GM19035 (cell line): ENCODE measurements at regions not wholly inside any gene's neighbourhood (a gene's known extent, or its start where the extent isn't known, plus 50 kb on each side); places are given as distances from the start of the nearest gene placed in this dataset.

Source experiments
- ATAC-seq: cut with Tn5 transposase; IDR thresholded peaks from one replicate; pipeline ENCODE4 v1.9.1; 2021; ENCODE audit not compliant: unreplicated experiment

DNA sequence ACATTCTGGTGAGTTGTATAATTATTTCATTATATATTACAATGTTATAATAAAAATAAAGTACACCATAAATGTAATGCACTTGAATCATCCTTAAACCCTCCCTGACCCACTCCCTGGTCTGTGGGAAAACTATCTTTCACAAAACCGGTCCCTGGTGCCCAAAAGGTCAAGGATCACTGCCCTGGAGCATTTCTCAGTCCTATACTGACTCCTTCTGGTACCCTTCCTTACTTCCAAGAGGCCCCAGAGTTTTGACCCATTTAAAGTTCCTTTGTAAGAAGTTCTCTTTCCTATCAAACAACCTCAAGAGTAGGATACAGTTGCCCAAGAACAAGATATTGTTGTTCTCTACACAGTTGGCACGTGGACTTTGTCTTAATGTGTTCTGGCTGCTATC lies 88.9 kb upstream of the TRPM3 start:
- ATAC-seq = no peak

GRCh38 chr9:71209890-71210289 lies 88.5 kb upstream of the TRPM3 start:
- no peak for ATAC-seq

- ATAC-seq = no peak
Observed at GRCh38 chr9:71202931-71203330, 81.5 kb upstream of the TRPM3 start.

- no peak for ATAC-seq
Observed at GRCh38 chr9:71191708-71192107, 70.3 kb upstream of the TRPM3 start.

DNA sequence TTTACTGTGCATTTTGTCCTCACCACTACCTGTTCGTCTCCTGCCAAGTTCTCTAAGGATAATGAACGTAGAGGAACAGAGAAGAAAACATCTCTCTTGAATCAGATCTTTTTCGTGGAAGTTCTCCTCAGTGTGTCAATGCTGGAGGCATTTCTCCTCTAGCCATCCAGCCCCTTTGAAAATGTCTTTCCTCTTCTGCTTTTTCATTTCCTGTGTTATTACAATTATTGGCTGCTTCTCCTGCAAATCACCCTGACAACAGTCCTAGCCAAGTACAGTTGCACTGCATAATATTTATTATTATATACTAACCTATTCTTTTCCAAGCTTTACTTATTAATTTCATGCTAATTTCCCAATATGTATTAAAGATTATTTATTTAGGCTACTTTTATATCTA lies 61.8 kb upstream of the TRPM3 start:
- no peak for ATAC-seq

GRCh38 chr9:71179183-71179582 lies 57.8 kb upstream of the TRPM3 start:
- ATAC-seq = no peak

DNA sequence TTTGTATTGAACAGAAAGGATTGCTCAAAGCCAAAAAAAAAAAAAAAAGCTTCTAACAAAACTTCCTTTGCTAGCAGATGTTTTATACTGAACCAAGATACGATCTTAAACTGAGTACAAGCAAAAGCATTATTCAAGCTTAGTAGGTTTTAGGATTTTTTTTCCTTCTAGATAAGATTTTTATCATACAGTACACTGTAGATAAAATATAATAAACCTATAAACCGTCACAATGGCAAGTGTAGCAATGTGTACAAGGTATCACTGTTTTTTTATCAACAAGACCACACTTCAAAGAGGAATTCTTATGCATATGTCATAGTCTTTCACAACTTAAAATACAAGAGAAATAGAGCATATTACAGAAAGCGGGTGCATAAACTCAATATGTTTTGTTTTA lies 56.5 kb upstream of the TRPM3 start:
- ATAC-seq = no peak

- ATAC-seq = no peak
Observed at GRCh38 chr9:71171517-71171916, 50.1 kb upstream of the TRPM3 start.
